GM21423 (cell line): ENCODE measurements at regions not wholly inside any gene's neighbourhood (a gene's known extent, or its start where the extent isn't known, plus 50 kb on each side); places are given as distances from the start of the nearest gene placed in this dataset.
A peak's percentile ranks its signal among the peaks of the same experiment; 100 is the strongest.

Experiments
- ATAC-seq: cut with Tn5 transposase; IDR thresholded peaks from one replicate; pipeline ENCODE4 v1.9.1; 2021; ENCODE audit warnings: mild to moderate bottlenecking, moderate library complexity; ENCODE audit not compliant: unreplicated experiment

DNA sequence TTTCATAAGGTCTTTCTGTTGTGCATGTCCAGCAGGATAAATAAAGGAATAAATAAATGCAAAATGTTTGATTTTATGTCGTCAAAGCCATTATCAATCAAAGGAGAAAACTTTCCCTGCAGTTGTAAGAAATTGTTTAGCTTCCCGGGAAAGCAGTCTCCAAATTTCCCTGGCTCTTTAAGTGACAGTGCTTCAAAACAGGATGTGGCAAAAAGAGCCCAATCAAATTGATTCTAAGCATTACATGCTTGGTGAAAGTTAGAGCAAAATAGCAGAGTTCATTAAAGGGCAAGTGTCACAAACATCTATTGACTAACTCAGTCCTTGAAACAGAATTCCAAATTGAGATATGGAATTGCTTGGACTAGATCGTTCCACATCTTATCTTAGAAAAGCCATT, 704.1 kb downstream of the PRELID2 start:
- no peak for ATAC-seq

DNA sequence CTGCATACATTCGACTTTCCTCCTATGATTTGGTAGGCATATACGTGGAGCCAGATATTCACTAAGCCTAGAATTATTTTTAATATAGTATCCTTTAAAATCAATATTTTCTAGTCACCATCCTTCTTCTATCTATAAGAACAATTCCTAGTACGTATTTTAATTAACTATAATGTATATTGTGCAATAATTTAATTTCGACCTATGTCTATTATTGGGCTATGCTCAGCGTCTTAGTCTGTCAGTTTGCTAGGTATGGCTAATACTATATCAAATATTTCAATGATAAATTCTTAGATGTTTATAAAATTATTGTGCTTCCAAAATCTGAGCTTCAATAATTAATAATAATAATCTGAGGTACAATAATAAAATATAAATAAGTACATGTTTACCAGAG, 705.3 kb downstream of the PRELID2 start:
- ATAC-seq, result no peak

- ATAC-seq, result no peak
Observed at GRCh38 chr5:145124806-145125205, 710.3 kb downstream of the PRELID2 start.

DNA sequence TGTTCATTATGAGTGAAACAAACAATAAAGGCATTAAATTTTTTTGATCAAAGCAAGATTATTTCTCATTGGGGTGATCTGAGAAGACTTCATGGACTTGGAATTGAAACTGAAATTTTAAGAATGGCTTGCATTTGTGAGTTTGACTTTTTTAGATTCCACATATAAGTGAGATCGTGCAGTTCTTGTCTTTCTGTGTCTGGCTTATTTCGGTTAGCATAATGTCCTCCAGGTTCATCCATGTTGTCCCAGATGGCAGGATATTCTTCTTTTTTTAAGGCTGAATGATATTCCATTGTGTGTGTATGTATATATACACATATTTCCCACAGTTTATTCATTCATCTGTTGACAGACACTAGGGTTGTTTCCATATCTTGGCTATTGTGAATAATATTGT, 716.5 kb downstream of the PRELID2 start:
- no peak for ATAC-seq

- no peak for ATAC-seq
Observed at GRCh38 chr5:145118127-145118526, 717.0 kb downstream of the PRELID2 start.

- ATAC-seq, result no peak
Observed at GRCh38 chr5:145117285-145117684, 717.9 kb downstream of the PRELID2 start.

DNA sequence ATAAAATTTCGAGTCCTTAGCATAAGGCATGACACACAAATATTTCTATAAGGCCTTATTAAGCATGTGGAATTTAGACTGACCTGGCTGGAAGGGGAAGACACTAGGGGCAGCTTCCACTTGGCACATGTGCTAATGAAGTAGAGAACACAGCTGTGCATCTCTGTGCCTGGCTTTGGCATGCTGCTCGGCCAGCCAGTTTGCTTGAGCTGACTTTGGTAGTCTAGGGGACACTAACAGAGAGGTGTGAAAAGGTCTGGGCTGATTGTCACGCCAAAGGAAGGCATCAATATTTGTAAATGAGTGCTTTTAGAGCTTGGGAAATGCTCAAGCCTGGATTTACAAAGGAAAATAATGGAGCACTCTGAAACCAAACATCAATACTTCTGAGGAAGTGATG, 723.7 kb downstream of the PRELID2 start:
- ATAC-seq, result no peak

GRCh38 chr5:145110834-145111233, 724.3 kb downstream of the PRELID2 start:
- no peak for ATAC-seq

DNA sequence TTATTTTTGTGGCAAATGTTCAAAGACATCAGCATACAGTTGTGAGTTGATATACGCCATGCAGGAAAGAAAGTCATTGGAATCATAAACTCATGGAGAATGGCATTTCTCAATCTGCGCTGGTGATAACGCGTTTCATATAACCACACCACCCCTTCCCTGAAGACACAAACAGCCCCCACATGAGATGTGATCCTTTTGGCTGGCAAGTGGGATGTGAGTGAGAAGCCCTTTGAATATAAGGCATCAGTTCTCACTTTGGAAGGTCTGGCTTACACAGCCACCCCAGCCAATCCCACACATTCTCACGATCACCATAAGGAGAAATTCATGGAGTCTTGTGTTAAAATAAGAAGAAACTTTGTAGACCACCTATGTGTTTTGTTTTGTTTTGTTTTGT, 725.0 kb downstream of the PRELID2 start:
- ATAC-seq, result no peak

GRCh38 chr5:145105384-145105783, 729.8 kb downstream of the PRELID2 start:
- no peak for ATAC-seq

DNA sequence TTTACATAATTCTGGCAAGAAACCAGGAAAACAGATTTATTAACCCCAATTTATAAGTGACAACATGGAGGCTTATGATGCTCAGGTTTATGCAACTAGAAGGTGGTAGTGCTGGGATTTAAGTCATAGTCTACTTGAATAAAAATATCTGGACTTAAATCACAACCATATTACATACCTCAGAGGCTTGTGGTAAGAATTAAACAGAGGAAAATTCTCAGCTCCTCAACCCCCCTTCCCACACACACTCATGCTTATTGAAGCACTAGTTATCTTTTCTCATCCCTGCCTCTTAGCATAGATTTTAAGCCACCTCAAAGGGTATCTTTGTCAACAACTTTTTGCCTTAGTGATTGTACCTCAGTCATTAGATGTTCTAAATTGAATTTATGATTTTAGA, 731.0 kb downstream of the PRELID2 start:
- ATAC-seq, result no peak

DNA sequence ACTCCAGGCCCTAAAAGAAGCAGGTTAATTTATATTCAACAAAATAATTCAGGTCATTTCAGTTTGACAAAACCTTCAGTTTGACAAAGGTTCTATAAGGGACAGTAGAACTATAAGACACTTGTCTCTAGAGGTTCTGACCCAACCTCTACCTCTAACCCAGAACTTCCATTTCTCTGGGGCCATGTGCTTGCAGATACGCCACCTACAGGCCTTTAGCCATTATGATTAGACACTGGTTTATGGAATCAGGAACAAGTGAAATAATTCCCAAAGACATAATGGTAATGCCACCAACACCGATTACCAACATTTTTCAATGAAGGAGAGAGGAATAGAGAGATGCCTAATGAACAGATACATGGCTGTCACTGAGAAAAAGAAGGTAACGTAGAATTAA, 733.9 kb downstream of the PRELID2 start:
- no peak for ATAC-seq

- no peak for ATAC-seq
Observed at GRCh38 chr5:145090115-145090514, 745.0 kb downstream of the PRELID2 start.

- ATAC-seq, result no peak
Observed at GRCh38 chr5:145084834-145085233, 750.3 kb downstream of the PRELID2 start.

DNA sequence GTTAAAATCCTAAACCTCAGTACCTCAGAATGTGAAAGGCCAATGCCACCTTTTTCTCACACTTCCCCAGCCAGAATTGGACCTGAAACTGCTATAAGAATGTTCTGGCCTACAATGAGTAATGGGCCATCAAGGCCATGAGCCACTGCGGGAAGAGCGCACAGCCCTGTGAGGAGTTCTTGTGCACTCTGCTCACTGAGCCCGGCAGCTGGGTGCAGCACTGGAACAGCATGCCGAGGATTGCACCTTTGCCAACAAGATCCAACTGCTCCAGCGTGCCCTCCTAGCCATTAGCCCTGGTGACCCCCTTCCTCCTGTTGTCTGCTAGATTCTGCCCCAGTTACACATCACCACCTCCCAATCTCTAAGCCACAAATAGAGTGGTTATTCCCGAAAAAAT, 758.1 kb downstream of the PRELID2 start:
- no peak for ATAC-seq

DNA sequence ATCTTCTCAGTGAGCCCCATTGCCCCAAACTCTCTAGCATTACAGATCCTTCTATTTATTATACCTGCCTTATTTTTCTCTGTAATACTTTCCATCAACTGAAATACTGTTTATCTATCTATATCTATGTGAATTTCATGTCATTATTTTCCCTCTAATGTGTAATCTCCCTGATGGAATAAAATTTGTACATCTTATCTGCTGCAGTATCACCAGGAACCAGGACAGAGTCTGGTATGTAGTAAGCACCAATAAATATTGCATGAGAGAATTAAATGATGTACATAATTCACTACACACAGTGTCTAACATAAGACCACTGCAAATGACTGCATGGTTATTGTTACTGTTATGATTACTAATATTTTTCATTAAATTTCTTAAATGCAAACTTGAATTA, 759.1 kb downstream of the PRELID2 start:
- ATAC-seq, result no peak

GRCh38 chr5:145072889-145073288, 762.3 kb downstream of the PRELID2 start:
- no peak for ATAC-seq

DNA sequence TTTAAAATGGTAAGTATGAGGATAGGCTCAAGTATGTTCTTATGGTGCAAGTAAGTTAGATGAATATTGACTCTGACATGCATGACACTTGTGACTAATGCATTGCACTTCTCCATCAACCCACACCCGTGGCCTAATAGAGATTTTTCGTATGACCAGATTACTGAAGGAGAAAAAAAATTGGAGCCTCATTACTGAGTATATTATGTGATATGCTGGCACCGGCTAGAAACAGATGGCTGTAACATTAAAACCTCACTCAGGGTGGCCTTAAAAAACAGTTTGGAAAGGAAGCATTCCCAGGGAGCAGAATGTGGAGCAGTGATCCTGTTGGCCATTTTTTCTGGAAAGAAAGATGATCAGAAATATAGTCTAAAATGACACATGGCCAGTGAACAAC, 766.4 kb downstream of the PRELID2 start:
- no peak for ATAC-seq

- no peak for ATAC-seq
Observed at GRCh38 chr5:145062280-145063062, 772.7 kb downstream of the PRELID2 start.

GRCh38 chr5:145056800-145057199, 778.3 kb downstream of the PRELID2 start:
- ATAC-seq, result peak; percentile 98

GRCh38 chr5:145050181-145050580, 785.0 kb downstream of the PRELID2 start:
- no peak for ATAC-seq

DNA sequence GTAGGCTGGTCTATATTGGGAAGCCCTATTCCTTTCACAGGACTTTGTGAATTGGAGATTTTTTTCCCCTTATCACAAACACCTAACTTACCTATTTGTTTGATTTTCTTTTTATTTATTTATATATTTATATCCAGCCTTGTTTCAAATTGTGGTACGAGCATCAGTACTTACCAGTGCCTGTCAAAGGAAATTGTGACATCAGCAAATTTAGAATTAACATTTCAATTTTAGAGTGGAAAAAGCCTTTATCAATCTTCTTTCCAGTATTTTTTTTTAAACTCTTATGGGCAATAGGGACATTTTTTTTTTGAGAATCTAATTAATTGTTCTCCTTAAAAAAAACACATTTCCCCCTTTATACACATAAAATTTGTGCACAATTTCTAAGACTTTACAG, 790.2 kb downstream of the PRELID2 start:
- no peak for ATAC-seq

DNA sequence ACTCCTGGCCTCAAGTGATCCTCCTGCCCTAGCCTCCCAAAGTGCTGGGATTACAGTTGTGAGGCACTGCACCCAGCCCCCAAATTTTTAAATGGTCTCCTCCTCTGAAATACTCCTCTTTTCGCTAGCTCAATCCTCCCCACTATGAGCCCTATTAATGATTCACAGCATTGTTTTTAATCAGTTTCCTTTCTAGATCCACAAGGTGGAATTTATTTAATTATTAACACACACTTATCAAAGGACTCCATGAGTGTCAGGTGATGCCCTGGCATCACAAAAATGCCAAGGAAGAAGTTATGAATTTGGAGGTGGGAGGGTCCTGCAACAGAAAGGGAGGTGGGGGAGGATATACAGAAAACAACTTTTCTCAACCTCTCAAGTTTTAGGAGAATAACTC, 806.5 kb downstream of the PRELID2 start:
- no peak for ATAC-seq
